GM12874 (cell line): ENCODE measurements at regions not wholly inside any gene's neighbourhood (a gene's known extent, or its start where the extent isn't known, plus 50 kb on each side); places are given as distances from the start of the nearest gene placed in this dataset.

Source experiments
- CTCF ChIP-seq: IDR thresholded peaks from 2 replicates; pipeline ENCODE4 v1.5.1; 2011; ENCODE audit warnings: low read depth, mild to moderate bottlenecking, control low read depth, low read length, moderate library complexity; ENCODE audit not compliant: insufficient read depth

DNA sequence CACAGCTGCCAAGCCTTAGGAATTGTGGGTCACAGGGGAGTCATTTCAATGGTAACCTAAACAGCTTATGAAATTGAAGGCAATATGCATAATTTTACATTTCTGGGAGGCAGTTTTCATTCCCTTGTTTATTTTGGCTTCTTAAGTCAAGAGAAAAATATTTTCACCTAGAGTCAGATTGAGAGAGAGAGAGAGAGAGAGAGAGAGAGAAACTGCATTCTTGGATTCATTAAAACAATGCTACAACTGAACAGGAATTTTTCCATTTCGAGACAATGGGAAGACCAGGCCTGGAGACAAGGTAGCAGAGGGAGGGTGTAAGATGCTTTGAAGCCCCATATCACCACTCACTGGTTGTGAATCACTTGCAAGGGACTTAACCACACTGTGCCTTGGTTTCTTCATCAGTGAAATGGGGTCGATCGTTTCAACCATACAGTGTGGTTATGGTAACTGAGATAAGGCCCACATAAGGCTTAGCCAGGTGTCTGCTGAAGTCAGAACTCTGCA, 224.7 kb upstream of the IRX3 start:
- TF ChIP-seq CTCF: no peak

DNA sequence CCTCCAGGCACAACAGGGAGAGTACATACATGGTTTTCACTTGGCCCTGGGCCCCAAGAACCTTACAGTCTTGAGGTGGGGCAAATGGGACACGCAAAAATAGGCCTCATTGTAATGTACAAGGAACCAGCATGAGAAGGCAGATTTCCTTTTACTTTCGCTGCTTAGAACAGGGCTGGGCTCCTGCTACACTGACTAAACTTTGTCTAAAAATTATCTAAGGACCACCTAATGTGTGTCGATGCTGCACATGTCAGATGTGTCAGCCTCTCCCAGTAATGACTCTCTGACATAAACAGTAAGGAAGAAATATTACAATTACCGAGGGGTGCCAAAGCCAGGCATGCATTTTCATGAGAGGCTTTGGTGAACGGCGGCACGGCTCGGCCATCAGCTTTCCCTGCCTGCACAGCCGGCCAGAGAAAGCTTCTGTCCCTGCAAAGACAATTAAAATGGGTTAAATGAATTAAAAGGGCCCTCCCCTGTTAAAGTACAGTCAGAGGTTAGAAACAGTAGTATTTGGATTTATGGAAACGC, 224.2 kb upstream of the IRX3 start:
- TF ChIP-seq CTCF: no peak

- TF ChIP-seq CTCF: no peak
Measured at GRCh38 chr16:54509456-54509855, 222.9 kb upstream of the IRX3 start.

GRCh38 chr16:54508351-54508750, 221.8 kb upstream of the IRX3 start:
- TF ChIP-seq CTCF: no peak

- no peak for TF ChIP-seq CTCF
Measured at GRCh38 chr16:54506741-54507500, 220.3 kb upstream of the IRX3 start.

GRCh38 chr16:54506214-54506580, 219.6 kb upstream of the IRX3 start:
- no peak for TF ChIP-seq CTCF

DNA sequence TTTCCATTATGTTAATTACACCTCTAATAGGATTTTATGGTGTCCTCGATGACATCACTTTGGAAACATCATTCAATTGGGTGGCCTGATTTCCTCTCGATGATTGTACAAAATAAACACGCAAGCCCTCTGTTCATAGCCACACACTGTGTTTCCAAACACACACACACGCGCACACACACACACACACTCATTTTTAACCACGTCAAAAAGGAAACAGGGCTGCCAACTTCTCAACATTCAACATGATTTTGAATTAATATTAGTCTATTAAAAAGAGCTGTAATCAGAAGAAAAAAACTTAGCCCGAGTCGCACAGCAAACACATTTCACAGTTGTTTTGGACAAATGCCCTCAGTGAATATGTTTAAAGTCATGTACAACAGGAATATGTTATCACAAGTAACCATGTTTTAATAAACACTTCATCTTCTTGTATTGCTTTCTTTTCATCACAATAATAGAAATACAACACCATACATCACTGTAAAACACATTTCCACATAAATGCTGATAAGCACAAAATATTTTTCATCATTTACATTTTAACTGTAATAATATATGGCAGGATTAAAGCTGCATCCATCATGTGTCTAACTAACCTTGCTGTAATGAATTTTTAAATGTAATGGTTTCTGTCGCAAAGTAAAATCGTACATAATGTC, 219.1 kb upstream of the IRX3 start:
- no peak for TF ChIP-seq CTCF
